Lung (tissue), 11 donors: ENCODE measurements at regions not wholly inside any gene's neighbourhood (a gene's known extent, or its start where the extent isn't known, plus 50 kb on each side); places are given as distances from the start of the nearest gene placed in this dataset.
"Not testable (repeated sequence)": the region's sequence is repeated elsewhere in the genome, so short reads cannot be mapped to it uniquely, and the experiment has no call there.

Experiments
- ATAC-seq: fragments of 200-7000 bp; cut with Tn5 transposase; one replicate; pipeline ENCODE4 v1.9.1; 2020; ENCODE audit warnings: moderate number of reproducible peaks; ENCODE audit not compliant: insufficient read depth, low FRiP score
- DNase-seq, 3 donors: peaks; one replicate each; pipeline ENCODE4 v3.0.0-alpha.2; 2013 to 2017
- H3K27ac ChIP-seq, 2 donors: one replicate each; pipeline ENCODE4 v1.5.1; 2013; ENCODE audit warnings: mild to moderate bottlenecking in 2 of 2, moderate library complexity in 2 of 2, control low read depth in 1 of 2, inconsistent platforms in 1 of 2, low read depth in 1 of 2, low read length in 1 of 2
- H3K27me3 ChIP-seq, 3 donors: one replicate each; pipeline ENCODE4 v1.5.1; 2013; ENCODE audit warnings: low read length in 2 of 3; ENCODE audit not compliant: control insufficient read depth in 3 of 3, insufficient read depth in 3 of 3
- H3K36me3 ChIP-seq, 4 donors: one replicate each; pipeline ENCODE4 v1.5.1; 2013; ENCODE audit warnings: low read length in 4 of 4, mild to moderate bottlenecking in 1 of 4, moderate library complexity in 1 of 4; ENCODE audit not compliant: control insufficient read depth in 4 of 4, insufficient read depth in 4 of 4
- H3K4me1 ChIP-seq, 5 donors: one replicate each; pipeline ENCODE4 v1.5.1; 2013; ENCODE audit warnings: low read length in 5 of 5, mild to moderate bottlenecking in 2 of 5, moderate library complexity in 1 of 5; ENCODE audit not compliant: control insufficient read depth in 5 of 5, insufficient read depth in 5 of 5
- H3K4me3 ChIP-seq: one replicate; pipeline ENCODE4 v1.5.1; 2013; ENCODE audit warnings: mild to moderate bottlenecking, control low read depth, moderate library complexity
- H3K9ac ChIP-seq, 2 donors: one replicate each; pipeline ENCODE4 v1.5.1; 2013; ENCODE audit warnings: low read length in 2 of 2, control low read depth in 1 of 2; ENCODE audit not compliant: insufficient read depth in 1 of 2
- H3K9me3 ChIP-seq, 4 donors: one replicate each; pipeline ENCODE4 v1.5.1; 2013; ENCODE audit warnings: low read length in 3 of 4, mild to moderate bottlenecking in 1 of 4, moderate library complexity in 1 of 4; ENCODE audit not compliant: control insufficient read depth in 4 of 4, insufficient read depth in 3 of 4
- CTCF ChIP-seq: IDR thresholded peaks from 2 replicates; pipeline ENCODE4 v1.5.1; 2012; ENCODE audit warnings: mild to moderate bottlenecking; ENCODE audit errors: control extremely low read depth, extremely low read depth
- WGBS, 2 donors: extraction: QIAGEN DNeasy Blood & Tissue Kit; methylation state at CpG; one replicate each; pipeline ENCODE4 v1.1.7; 2013; 5-methylcytosine and 5-hydroxymethylcytosine counted together
- donor health status: control.
- donor health status: control.
- donor health status: Bipolar disorder and iron deficiency.
- donor health status: healthy.
- donor health status: DM: yes; HTN: yes; CAD: no.

GRCh38 chr10:44118500-44118899 is 266.4 kb downstream of the CXCL12 start:
- no peak for ATAC-seq
- Histone ChIP-seq H3K27ac (no peak overlapping the region), H3K9ac (no peak overlapping the region), H3K9me3 (peaks cover 0 to 6% (median 0%) of the 10 kb centered on the region in 4 donors), H3K4me1 (peaks cover 0 to 2% (median 0%) of the 10 kb centered on the region in 5 donors), H3K4me3 (no peak overlapping the region), H3K27me3 (peaks cover 0 to 3% (median 0%) of the 10 kb centered on the region in 3 donors), H3K36me3 (no peaks in the 10 kb centered on the region)
- 95% methylated on average over 3 of the region's 3 CpGs for WGBS, 2 donors
- no peak for DNase-seq
- no peak for TF ChIP-seq CTCF

GRCh38 chr10:44116474-44116873 is 268.4 kb downstream of the CXCL12 start:
- ATAC-seq (no peak), DNase-seq (no peak)
- Histone ChIP-seq H3K27me3 (peaks cover 0 to 3% (median 0%) of the 10 kb centered on the region in 3 donors), H3K4me1 (peaks cover 0 to 2% (median 0%) of the 10 kb centered on the region in 5 donors), H3K4me3 (no peak overlapping the region), H3K27ac (no peak overlapping the region), H3K36me3 (no peaks in the 10 kb centered on the region), H3K9me3 (peaks cover 0 to 4% (median 0%) of the 10 kb centered on the region in 4 donors), H3K9ac (no peak overlapping the region)
- WGBS, 2 donors: 72 to 88% methylated on average over 7 of the region's 7 CpGs
- no peak for TF ChIP-seq CTCF

DNA sequence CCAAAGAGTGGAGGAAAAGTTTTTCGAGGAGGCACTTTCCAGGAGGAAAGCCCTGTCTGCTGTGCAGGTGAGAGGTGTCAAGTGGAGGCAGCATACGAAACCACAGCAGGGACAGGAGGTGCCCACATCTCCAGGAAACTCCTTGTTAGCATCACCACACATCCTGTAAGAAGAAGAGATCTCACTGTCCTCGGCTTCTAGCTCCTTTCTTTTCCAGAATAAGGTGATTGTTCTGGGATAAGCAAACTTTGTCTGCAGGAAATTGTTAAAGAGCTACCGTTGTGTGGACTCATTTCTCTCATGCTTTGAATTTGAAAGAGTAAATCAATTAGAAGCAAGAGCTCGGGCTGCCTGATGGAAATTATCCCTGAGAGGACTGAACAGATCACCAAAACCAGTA is 269.4 kb downstream of the CXCL12 start:
- H3K27me3 ChIP-seq: peaks cover 0 to 3% (median 0%) of the 10 kb centered on the region in 3 donors
- H3K36me3 ChIP-seq: no peaks in the 10 kb centered on the region
- H3K27ac ChIP-seq: no peak overlapping the region
- H3K9me3 ChIP-seq: peaks cover 0 to 4% (median 0%) of the 10 kb centered on the region in 4 donors
- peaks cover 0 to 2% (median 0%) of the 10 kb centered on the region in 5 donors for H3K4me1 ChIP-seq
- no peak overlapping the region for H3K4me3 ChIP-seq
- no peak for DNase-seq
- WGBS, 2 donors: 39 to 47% methylated on average over 5 of the region's 5 CpGs
- no peak overlapping the region for H3K9ac ChIP-seq
- ATAC-seq: no peak
- TF ChIP-seq CTCF: no peak

- TF ChIP-seq CTCF: no peak
- ATAC-seq: no peak
Measured at GRCh38 chr10:44114441-44114840, 270.5 kb downstream of the CXCL12 start.

GRCh38 chr10:44112280-44112679 is 272.6 kb downstream of the CXCL12 start:
- ATAC-seq, H3K9ac ChIP-seq, H3K4me3 ChIP-seq, H3K4me1 ChIP-seq, H3K27me3 ChIP-seq, H3K9me3 ChIP-seq, H3K36me3 ChIP-seq, H3K27ac ChIP-seq: not testable (repeated sequence)
- DNase-seq: peak in 1 of 3 donors; percentile 22
- 51 to 61% methylated on average over 4 of the region's 4 CpGs for WGBS, 2 donors

More at GRCh38 chr10:44114441-44114840, 270.5 kb downstream of the CXCL12 start:
- peaks cover 0 to 2% (median 0%) of the 10 kb centered on the region in 5 donors for H3K4me1 ChIP-seq
- H3K27me3 ChIP-seq: peaks cover 0 to 3% (median 0%) of the 10 kb centered on the region in 3 donors
- H3K9me3 ChIP-seq: peaks cover 0 to 2% (median 0%) of the 10 kb centered on the region in 4 donors
- H3K27ac ChIP-seq: no peak overlapping the region
- H3K9ac ChIP-seq: no peak overlapping the region
- H3K4me3 ChIP-seq: no peak overlapping the region
- no peak for DNase-seq
- 90 to 93% methylated on average over 1 of the region's 1 CpG for WGBS, 2 donors
- H3K36me3 ChIP-seq: no peaks in the 10 kb centered on the region
